ENCODE measurements at regions not wholly inside any gene's neighbourhood (a gene's known extent, or its start where the extent isn't known, plus 50 kb on each side); places are given as distances from the start of the nearest gene placed in this dataset.
"Not testable (repeated sequence)": the region's sequence is repeated elsewhere in the genome, so short reads cannot be mapped to it uniquely, and the experiment has no call there.

GRCh38 chr4:84126061-84126787 lies 372.9 kb downstream of the NKX6-1 start:
- TF ChIP-seq CTCF (IDR thresholded peaks at IDR 0.05; ENCODE audit: low read depth, low read length, missing control alignments) = no peak
- no peak for DNase-seq (ENCODE audit: extremely low read depth, low read depth)
- no peak overlapping the region for H3K4me3 ChIP-seq (replicated peaks; ENCODE audit: low read depth, low read length)

- no peak for TF ChIP-seq CTCF (IDR thresholded peaks at IDR 0.05; ENCODE audit: low read depth, low read length, missing control alignments)
- H3K4me3 ChIP-seq (replicated peaks; ENCODE audit: low read depth, low read length) = no peak overlapping the region
- DNase-seq (ENCODE audit: extremely low read depth, low read depth) = no peak
These were observed 389.1 kb downstream of the NKX6-1 start for GRCh38 chr4:84110040-84110439.

DNA sequence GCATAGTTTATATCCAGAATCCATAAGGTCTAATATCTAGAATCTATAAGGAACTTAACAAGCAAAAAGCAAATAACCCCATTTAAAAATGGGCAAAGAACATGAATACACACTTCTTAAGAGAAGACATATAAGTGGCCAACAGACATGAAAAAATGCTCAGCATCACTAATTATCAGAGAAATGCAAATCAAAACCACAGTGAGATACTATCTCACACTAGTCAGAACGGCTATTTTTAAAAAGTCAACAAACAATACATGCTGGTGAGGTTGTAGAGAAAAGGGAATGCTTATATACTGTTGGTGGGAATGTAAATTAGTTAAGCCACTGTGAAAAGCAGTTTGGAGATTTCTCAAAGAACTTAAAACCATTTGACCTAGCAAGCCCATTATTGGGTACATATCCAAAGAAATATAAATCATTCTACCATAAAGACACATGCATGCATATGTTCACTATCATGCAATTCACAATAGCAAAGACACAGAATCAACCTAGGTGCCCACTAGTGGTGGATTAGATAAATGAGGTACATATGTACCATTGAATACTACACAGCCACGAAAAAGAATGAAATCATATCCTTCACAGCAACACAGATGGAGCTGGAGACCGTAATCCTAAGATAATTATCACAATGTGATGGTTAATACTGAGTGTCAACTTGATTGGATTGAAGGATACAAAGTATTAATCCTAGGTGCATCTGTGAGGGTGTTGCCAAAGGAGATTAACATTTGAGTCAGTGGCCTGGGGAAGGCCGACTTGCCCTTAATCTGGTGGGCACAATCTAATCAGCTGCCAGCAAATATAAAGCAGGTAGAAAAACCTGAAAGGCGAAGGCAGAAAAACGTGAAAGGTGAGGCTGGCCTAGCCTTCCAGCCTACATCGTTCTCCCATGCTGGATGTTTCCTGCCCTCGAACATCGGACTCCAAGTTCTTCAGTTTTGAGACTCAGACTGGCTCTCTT lies 397.2 kb downstream of the NKX6-1 start:
- DNase-seq (ENCODE audit: extremely low read depth, low read depth); H3K4me3 ChIP-seq (replicated peaks; ENCODE audit: low read depth, low read length): not testable (repeated sequence)

DNA sequence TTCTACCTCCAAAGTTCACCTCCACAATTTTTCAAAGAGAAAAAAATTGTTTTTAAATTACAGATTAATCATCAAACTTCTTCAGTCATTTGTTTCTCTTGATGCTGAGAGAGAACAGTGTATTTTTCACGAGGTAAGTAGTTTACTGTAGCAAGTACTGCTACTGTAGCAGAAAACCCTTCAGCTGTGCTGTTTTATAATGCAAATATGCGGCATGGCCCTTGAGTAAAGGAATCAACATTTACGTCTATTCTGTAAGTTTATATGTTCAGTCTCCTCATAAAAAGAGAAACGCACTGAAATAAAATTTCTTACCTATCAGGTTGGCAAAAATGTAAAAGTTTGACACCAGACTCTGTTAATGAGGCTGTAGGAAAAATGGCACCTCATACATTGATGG lies 399.0 kb downstream of the NKX6-1 start:
- no peak for DNase-seq (ENCODE audit: extremely low read depth, low read depth)
- no peak for TF ChIP-seq CTCF (IDR thresholded peaks at IDR 0.05; ENCODE audit: low read depth, low read length, missing control alignments)
- H3K4me3 ChIP-seq (replicated peaks; ENCODE audit: low read depth, low read length) = no peak overlapping the region

- H3K4me3 ChIP-seq (replicated peaks; ENCODE audit: low read depth, low read length) = no peak overlapping the region
- DNase-seq (ENCODE audit: extremely low read depth, low read depth) = no peak
- no peak for TF ChIP-seq CTCF (IDR thresholded peaks at IDR 0.05; ENCODE audit: low read depth, low read length, missing control alignments)
These were observed 399.5 kb downstream of the NKX6-1 start for GRCh38 chr4:84099599-84099998.

DNA sequence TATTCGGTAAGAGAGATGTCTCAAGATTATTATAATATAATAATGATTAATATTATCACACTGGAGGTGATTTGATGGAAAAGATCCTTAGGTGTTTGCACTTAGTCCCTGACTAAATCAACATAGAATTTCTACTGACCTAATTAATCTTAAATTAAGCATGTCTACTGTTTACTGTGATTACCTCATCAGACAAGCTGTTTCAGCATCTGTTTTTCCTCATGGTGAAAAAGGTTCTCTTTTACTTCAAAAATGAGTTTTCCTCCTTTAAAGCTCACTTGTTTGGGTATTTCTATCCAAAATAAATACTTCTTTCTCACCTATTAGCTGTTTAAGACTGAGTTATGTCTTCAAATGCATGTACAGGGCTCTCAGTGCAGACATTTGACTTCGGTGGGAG lies 407.8 kb downstream of the NKX6-1 start:
- no peak for DNase-seq (ENCODE audit: extremely low read depth, low read depth)
- no peak overlapping the region for H3K4me3 ChIP-seq (replicated peaks; ENCODE audit: low read depth, low read length)
- TF ChIP-seq CTCF (IDR thresholded peaks at IDR 0.05; ENCODE audit: low read depth, low read length, missing control alignments) = no peak

Data from HFF-Myc (cell line).